SU-DHL-6 (cell line): ENCODE measurements at regions not wholly inside any gene's neighbourhood (a gene's known extent, or its start where the extent isn't known, plus 50 kb on each side); places are given as distances from the start of the nearest gene placed in this dataset.

Source experiments
- H2AFZ ChIP-seq: fragments of 200-600 bp; sonication (generic); 2 replicates; pipeline ENCODE4 v1.6.1; 2014; ENCODE audit warnings: low read depth, mild to moderate bottlenecking, moderate library complexity, mixed read lengths, antibody characterized with exemption, low read length; ENCODE audit not compliant: severe bottlenecking
- H3F3A ChIP-seq: fragments of 200-600 bp; shearing (Covaris generic); 2 replicates; pipeline ENCODE4 v1.6.0; 2016; ENCODE audit warnings: antibody characterized with exemption, mild to moderate bottlenecking; ENCODE audit not compliant: insufficient read depth
- H3K27ac ChIP-seq: fragments of 200-600 bp; sonication (generic); 2 replicates; pipeline ENCODE4 v1.5.1; 2016; ENCODE audit warnings: low read depth, mild to moderate bottlenecking, low read length, moderate library complexity, mixed read lengths
- H3K27me3 ChIP-seq: fragments of 200-600 bp; sonication (generic), shearing (Covaris generic); 2 replicates; pipeline ENCODE4 v1.6.0; 2014; ENCODE audit warnings: mild to moderate bottlenecking, low read length
- H3K36me3 ChIP-seq: fragments of 200-600 bp; sonication (generic); 2 replicates; pipeline ENCODE4 v1.6.1; 2014; ENCODE audit warnings: mild to moderate bottlenecking, low read length, mixed read lengths
- H3K4me2 ChIP-seq: fragments of 300-600, 200-600 bp; shearing (Covaris generic), sonication (generic); 2 replicates; pipeline ENCODE4 v1.6.0; 2014; ENCODE audit warnings: low read length, low read depth, mild to moderate bottlenecking; ENCODE audit not compliant: poor library complexity, severe bottlenecking
- H3K4me3 ChIP-seq: fragments of 200-600 bp; sonication (generic); 2 replicates; pipeline ENCODE4 v1.5.1; 2014; ENCODE audit warnings: antibody characterized with exemption, low read length, mild to moderate bottlenecking, mixed read lengths; ENCODE audit not compliant: insufficient read depth, poor library complexity, severe bottlenecking
- H3K79me2 ChIP-seq: fragments of 200-600 bp; sonication (generic); 2 replicates; pipeline ENCODE4 v1.6.1; 2014; ENCODE audit warnings: mild to moderate bottlenecking, low read length, moderate library complexity; ENCODE audit not compliant: insufficient read depth
- H3K9ac ChIP-seq: fragments of 200-600 bp; sonication (generic); 2 replicates; pipeline ENCODE4 v1.7.0; 2014; ENCODE audit warnings: mild to moderate bottlenecking, low read length
- H3K9me2 ChIP-seq: fragments of 200-600 bp; sonication (generic); replicated peaks from 2 replicates; pipeline ENCODE4 v1.6.1; 2014; ENCODE audit warnings: low read length; ENCODE audit not compliant: insufficient read depth
- H3K9me3 ChIP-seq: fragments of 200-600 bp; sonication (generic); 2 replicates; pipeline ENCODE4 v1.6.1; 2014; ENCODE audit warnings: low read length, mixed read lengths; ENCODE audit not compliant: insufficient read depth
- H4K20me1 ChIP-seq: fragments of 200-600 bp; sonication (generic); 2 replicates; pipeline ENCODE4 v1.6.1; 2014; ENCODE audit warnings: low read depth, mild to moderate bottlenecking, antibody characterized with exemption, low read length, moderate library complexity, mixed read lengths
- EZH2phosphoT487 ChIP-seq: fragments of 200-600 bp; sonication (generic), shearing (Covaris generic); conservative IDR thresholded peaks from 2 replicates; pipeline ENCODE4 v1.6.1; 2018; ENCODE audit warnings: mild to moderate bottlenecking, antibody characterized with exemption, low read length, moderate library complexity, mixed read lengths
- TF ChIP-seq, protein P1 (sequence below): fragments of 200-600 bp; sonication (generic); IDR thresholded peaks from one replicate; pipeline ENCODE4 v1.5.1; 2017; ENCODE audit warnings: antibody characterized with exemption, mild to moderate bottlenecking, low read length, moderate library complexity; ENCODE audit not compliant: insufficient read depth, poor library complexity, severe bottlenecking

DNA sequence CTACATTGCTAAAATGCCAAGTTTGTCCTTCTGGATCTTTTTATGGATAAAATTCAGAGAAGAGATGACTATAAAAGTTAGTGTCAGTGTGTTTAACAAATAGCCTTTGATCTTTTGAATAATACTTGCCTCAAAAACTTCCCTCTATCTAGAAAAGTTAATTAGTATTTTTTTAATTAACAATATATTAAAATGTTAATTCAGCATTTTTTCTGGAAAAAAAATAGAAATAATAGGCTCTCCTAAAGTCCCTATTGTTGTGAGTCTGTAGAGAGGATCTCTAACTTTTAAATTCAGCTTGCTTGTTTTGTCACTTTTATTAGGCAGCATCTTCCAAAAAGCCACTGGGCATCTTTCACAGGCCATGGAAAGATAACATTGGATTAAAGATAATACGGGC is 435.2 kb upstream of the RASGEF1B start:
- TF ChIP-seq, protein P1, sequence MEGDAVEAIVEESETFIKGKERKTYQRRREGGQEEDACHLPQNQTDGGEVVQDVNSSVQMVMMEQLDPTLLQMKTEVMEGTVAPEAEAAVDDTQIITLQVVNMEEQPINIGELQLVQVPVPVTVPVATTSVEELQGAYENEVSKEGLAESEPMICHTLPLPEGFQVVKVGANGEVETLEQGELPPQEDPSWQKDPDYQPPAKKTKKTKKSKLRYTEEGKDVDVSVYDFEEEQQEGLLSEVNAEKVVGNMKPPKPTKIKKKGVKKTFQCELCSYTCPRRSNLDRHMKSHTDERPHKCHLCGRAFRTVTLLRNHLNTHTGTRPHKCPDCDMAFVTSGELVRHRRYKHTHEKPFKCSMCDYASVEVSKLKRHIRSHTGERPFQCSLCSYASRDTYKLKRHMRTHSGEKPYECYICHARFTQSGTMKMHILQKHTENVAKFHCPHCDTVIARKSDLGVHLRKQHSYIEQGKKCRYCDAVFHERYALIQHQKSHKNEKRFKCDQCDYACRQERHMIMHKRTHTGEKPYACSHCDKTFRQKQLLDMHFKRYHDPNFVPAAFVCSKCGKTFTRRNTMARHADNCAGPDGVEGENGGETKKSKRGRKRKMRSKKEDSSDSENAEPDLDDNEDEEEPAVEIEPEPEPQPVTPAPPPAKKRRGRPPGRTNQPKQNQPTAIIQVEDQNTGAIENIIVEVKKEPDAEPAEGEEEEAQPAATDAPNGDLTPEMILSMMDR = no peak
- no peak for TF ChIP-seq EZH2phosphoT487
- no peaks in the 10 kb centered on the region for H3K9me2 ChIP-seq
- H3K9me3 ChIP-seq = no peaks in the 10 kb centered on the region

DNA sequence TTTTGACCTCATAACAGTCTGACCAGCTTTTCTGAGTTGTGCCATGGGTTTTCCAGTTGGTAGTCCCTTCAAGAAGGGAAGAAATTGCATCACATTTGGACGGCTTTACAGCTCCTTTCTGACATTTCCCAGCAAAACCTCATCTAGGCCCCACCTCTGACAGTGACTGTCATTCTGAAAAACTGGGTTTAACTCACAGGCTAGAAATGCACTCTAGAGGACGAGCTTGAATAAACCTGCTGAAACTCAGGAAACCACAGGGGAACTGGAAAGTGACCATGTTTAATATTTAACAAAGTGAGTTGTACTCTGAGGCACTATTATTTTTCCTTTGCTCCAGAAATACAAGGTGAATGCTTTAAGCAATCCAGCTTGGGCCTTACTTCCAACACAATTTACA is 434.3 kb upstream of the RASGEF1B start:
- Histone ChIP-seq H4K20me1 (no peaks in the 10 kb centered on the region), H3F3A (no peaks in the 10 kb centered on the region), H2AFZ (no peak overlapping the region), H3K4me2 (no peak overlapping the region), H3K9me2 (no peaks in the 10 kb centered on the region), H3K36me3 (no peaks in the 10 kb centered on the region), H3K27me3 (no peaks in the 10 kb centered on the region), H3K79me2 (no peaks in the 10 kb centered on the region), H3K27ac (no peak overlapping the region), H3K9me3 (no peaks in the 10 kb centered on the region), H3K9ac (no peak overlapping the region), H3K4me3 (no peak overlapping the region)
- TF ChIP-seq, protein P1 = no peak
- TF ChIP-seq EZH2phosphoT487 = no peak

More for the DNA sequence above, 435.2 kb upstream of the RASGEF1B start:
- Histone ChIP-seq H3K27ac (no peak overlapping the region), H3K9ac (no peak overlapping the region), H3K4me3 (no peak overlapping the region), H3K4me2 (no peak overlapping the region), H3K79me2 (no peaks in the 10 kb centered on the region), H3K27me3 (no peaks in the 10 kb centered on the region), H3K36me3 (no peaks in the 10 kb centered on the region), H2AFZ (no peak overlapping the region), H3F3A (no peaks in the 10 kb centered on the region), H4K20me1 (no peaks in the 10 kb centered on the region)

DNA sequence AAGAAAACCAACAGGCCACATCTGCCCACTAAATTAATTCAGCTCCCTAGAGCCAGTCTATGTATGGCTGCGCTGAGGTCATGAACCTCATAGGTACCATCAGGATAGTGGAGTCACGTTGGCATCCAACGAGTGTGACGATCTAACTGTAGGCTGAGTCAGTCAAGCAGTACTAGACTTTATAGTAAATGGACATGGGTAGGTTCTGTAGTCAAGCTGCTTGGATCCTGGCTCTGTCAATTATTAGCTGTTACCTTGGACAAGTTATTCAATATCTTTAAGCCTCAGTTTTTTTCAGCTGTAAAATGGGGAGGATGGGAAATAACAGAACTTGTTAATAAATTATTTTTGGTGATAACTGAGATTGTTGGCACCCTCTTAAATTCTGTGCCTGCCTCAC is 432.4 kb upstream of the RASGEF1B start:
- no peak overlapping the region for H3K27ac ChIP-seq
- no peaks in the 10 kb centered on the region for H3K79me2 ChIP-seq
- no peak for TF ChIP-seq EZH2phosphoT487
- TF ChIP-seq, protein P1 = no peak
- H3K4me2 ChIP-seq = no peak overlapping the region
- H3F3A ChIP-seq = no peaks in the 10 kb centered on the region
- no peak overlapping the region for H3K4me3 ChIP-seq
- no peaks in the 10 kb centered on the region for H3K9me2 ChIP-seq
- no peaks in the 10 kb centered on the region for H4K20me1 ChIP-seq
- no peaks in the 10 kb centered on the region for H3K27me3 ChIP-seq
- H3K9ac ChIP-seq = no peak overlapping the region
- H3K9me3 ChIP-seq = no peaks in the 10 kb centered on the region
- no peak overlapping the region for H2AFZ ChIP-seq
- H3K36me3 ChIP-seq = no peaks in the 10 kb centered on the region
